Tibial nerve (tissue), 4 donors: ENCODE measurements at regions not wholly inside any gene's neighbourhood (a gene's known extent, or its start where the extent isn't known, plus 50 kb on each side); places are given as distances from the start of the nearest gene placed in this dataset.

Experiments
- DNase-seq, 2 donors: peaks; one replicate each; pipeline ENCODE4 v3.0.0-alpha.2; 2019; ENCODE audit warnings: low spot score in 2 of 2
- H3K27ac ChIP-seq, 4 donors: fragments of 200-600 bp; sonication (generic) in 3 of 4; one replicate each; pipeline ENCODE4 v1.5.1; 2017 to 2019; ENCODE audit warnings: mild to moderate bottlenecking in 1 of 4
- H3K27me3 ChIP-seq, 2 donors: fragments of 200-600 bp; sonication (generic) in 1 of 2; one replicate each; pipeline versions ENCODE4 v1.5.1 to v1.6.0; 2017 to 2019
- H3K36me3 ChIP-seq, 3 donors: fragments of 200-600 bp; sonication (generic); one replicate each; pipeline ENCODE4 v1.5.1; 2018 to 2019
- H3K4me1 ChIP-seq, 4 donors: fragments of 200-600 bp; sonication (generic) in 3 of 4; one replicate each; pipeline ENCODE4 v1.5.1; 2017 to 2019
- H3K4me3 ChIP-seq, 4 donors: fragments of 200-600 bp; sonication (generic) in 3 of 4; one replicate each; pipeline ENCODE4 v1.5.1; 2017 to 2019; ENCODE audit warnings: mild to moderate bottlenecking in 1 of 4, moderate library complexity in 1 of 4
- H3K9me3 ChIP-seq, 4 donors: fragments of 200-600 bp; sonication (generic) in 3 of 4; one replicate each; pipeline ENCODE4 v1.5.1; 2017 to 2019
- EP300 ChIP-seq, 2 donors: sonication (generic); formaldehyde crosslinking; IDR thresholded peaks; one replicate each; pipeline ENCODE4 v1.6.1; 2017; ENCODE audit warnings: antibody characterized with exemption in 2 of 2, mild to moderate bottlenecking in 1 of 2
- POLR2A ChIP-seq, 2 donors: fragments of 450-650 bp; IDR thresholded peaks; one replicate each; pipeline ENCODE4 v1.6.1; 2017; ENCODE audit warnings: antibody characterized with exemption in 2 of 2, mild to moderate bottlenecking in 2 of 2, moderate library complexity in 2 of 2
- WGBS, 2 donors: methylation state at CpG; one replicate each; pipeline ENCODE4 v1.1.5; 2018; 5-methylcytosine and 5-hydroxymethylcytosine counted together
- TF ChIP-seq, protein P1 (sequence below), 5 experiments: fragments of 200-600 bp in 3 of 5; fragments of 450-650 bp in 2 of 5; sonication (generic) in 3 of 5; IDR thresholded peaks; one replicate each; pipeline ENCODE4 v1.5.1; 2016 to 2019; ENCODE audit warnings: antibody characterized with exemption in 5 of 5, mild to moderate bottlenecking in 3 of 5, moderate library complexity in 2 of 5

DNA sequence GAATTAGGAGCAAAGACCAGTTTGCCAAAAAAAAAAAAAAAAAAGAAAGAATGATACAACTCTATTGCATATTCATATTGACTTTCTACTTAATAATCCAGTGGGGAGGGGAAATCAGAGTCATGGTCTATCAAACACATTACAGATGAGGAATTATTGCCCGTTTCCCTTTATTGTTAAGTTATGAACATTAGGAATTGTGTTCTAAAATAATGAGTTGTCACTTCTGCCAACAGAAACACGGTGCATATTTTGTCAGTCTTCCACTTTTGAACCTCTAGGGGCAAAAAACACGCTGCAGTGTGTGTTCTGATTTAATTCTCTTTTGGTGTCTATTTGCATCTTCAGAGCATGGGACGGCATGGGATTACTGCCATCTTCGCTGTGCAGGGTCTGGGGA lies 115.7 kb upstream of the RHOBTB1 start:
- DNase-seq: no peak
- Histone ChIP-seq H3K4me1 (peaks cover 0 to 13% (median 0%) of the 10 kb centered on the region in 4 donors), H3K9me3 (no peaks in the 10 kb centered on the region), H3K27me3 (no peaks in the 10 kb centered on the region), H3K4me3 (no peak overlapping the region), H3K27ac (no peak overlapping the region), H3K36me3 (no peaks in the 10 kb centered on the region)
- 55 to 59% methylated on average over 5 of the region's 5 CpGs for WGBS, 2 donors
- TF ChIP-seq EP300 (IDR thresholded peaks at IDR 0.05): no peak
- TF ChIP-seq POLR2A (IDR thresholded peaks at IDR 0.05): no peak
- TF ChIP-seq, protein P1, sequence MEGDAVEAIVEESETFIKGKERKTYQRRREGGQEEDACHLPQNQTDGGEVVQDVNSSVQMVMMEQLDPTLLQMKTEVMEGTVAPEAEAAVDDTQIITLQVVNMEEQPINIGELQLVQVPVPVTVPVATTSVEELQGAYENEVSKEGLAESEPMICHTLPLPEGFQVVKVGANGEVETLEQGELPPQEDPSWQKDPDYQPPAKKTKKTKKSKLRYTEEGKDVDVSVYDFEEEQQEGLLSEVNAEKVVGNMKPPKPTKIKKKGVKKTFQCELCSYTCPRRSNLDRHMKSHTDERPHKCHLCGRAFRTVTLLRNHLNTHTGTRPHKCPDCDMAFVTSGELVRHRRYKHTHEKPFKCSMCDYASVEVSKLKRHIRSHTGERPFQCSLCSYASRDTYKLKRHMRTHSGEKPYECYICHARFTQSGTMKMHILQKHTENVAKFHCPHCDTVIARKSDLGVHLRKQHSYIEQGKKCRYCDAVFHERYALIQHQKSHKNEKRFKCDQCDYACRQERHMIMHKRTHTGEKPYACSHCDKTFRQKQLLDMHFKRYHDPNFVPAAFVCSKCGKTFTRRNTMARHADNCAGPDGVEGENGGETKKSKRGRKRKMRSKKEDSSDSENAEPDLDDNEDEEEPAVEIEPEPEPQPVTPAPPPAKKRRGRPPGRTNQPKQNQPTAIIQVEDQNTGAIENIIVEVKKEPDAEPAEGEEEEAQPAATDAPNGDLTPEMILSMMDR (IDR thresholded peaks at IDR 0.05): no peak

DNA sequence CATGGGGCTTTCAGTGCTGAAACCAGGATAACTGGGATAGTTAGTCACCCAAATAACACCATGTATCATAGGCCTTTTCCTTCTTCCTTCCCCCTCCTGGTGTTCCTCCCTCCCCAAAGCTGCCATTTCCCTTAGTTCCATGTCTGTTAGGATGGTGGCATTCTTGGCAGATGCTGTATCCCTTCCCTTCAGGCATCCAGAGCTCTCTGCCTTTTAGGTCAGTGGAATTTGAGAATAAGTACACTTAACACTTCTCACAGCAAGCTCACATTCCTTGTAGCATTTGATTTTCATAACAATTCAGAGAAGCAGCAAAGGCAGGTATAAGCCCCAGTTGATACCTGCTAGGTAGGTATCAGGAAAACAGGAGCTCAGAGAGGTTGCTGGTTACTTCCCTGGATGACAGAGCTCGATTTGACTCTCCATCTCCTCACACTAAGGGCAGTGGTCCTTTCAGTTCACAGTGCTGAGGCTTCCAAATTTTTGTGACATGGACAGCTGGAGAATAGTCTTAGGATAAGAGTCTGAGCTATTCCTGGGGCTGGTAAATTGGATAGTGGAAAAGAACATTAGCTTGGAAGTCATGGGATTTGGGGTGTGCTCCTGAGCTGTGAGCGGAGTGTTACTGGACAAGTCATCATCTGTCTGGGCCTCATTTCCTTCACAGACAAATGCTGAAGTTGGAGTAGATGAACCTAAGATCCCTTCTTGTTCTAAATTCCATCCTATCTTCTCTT lies 108.7 kb upstream of the RHOBTB1 start:
- Histone ChIP-seq H3K27me3 (no peaks in the 10 kb centered on the region), H3K27ac (no peak overlapping the region), H3K9me3 (no peaks in the 10 kb centered on the region), H3K4me3 (no peak overlapping the region), H3K4me1 (no peaks in the 10 kb centered on the region), H3K36me3 (no peaks in the 10 kb centered on the region)
- TF ChIP-seq EP300 (IDR thresholded peaks at IDR 0.05) (no peak), POLR2A (IDR thresholded peaks at IDR 0.05) (no peak)
- TF ChIP-seq, protein P1 (IDR thresholded peaks at IDR 0.05): no peak
- DNase-seq: no peak
- 80 to 89% methylated on average over 2 of the region's 2 CpGs for WGBS, 2 donors

DNA sequence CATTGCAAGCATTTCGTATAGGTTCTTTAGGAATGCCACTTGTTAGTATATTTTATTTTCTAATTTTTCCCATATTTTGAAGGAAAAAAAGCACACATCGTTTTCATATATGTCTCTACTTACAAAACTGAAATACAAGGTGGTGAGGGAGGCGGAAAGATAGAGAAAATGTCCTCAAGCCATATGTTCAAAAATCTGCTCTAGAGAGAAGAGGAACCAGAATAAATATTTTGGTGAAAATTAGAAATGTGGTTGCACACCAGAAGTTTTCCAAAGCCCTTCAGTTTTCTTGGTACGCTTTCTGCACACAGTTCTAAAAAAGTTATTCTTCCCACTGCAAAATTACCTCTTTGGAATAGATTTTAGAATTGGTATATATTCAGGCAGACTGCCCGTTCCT lies 107.4 kb upstream of the RHOBTB1 start:
- Histone ChIP-seq H3K27ac (no peak overlapping the region), H3K27me3 (no peaks in the 10 kb centered on the region), H3K4me1 (no peaks in the 10 kb centered on the region), H3K36me3 (no peaks in the 10 kb centered on the region), H3K4me3 (no peak overlapping the region), H3K9me3 (no peaks in the 10 kb centered on the region)
- no peak for DNase-seq
- 91 to 94% methylated on average over 5 of the region's 5 CpGs for WGBS, 2 donors
- TF ChIP-seq, protein P1 (IDR thresholded peaks at IDR 0.05): no peak
- TF ChIP-seq POLR2A (IDR thresholded peaks at IDR 0.05) (no peak), EP300 (IDR thresholded peaks at IDR 0.05) (no peak)

DNA sequence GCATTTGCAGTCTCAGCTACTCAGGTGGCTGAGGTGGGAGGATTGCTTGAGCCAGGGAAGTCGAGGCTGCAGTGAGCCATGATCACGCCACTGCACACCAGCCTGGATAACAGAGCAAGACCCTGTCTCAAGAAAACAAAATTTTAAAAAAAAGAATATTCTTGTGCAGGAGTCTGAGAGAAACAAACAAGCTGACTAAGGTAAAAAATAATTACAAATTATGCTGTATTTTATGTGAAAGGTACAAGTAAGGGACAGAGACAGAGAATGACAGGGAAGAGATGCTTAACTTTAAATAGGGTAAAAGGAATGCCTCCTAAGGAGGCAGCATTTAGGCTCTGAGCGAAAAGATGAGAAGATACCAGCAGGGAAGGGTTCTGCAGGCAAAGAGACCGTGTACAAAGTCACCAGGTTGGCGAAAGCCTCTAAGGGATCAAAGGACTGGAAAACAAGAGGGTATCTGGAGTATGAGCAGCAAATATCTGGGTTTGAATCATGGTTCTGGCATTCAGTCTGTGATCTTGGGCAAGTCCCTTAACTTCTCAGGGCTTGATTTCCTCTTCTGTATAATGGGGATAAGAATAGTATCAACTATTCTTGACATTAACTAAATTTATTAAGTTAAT lies 106.2 kb upstream of the RHOBTB1 start:
- Histone ChIP-seq H3K27ac (no peak overlapping the region), H3K27me3 (no peaks in the 10 kb centered on the region), H3K4me1 (no peaks in the 10 kb centered on the region), H3K36me3 (no peaks in the 10 kb centered on the region), H3K9me3 (no peaks in the 10 kb centered on the region), H3K4me3 (no peak overlapping the region)
- 93 to 94% methylated on average over 5 of the region's 5 CpGs for WGBS, 2 donors
- TF ChIP-seq POLR2A (IDR thresholded peaks at IDR 0.05) (no peak), EP300 (IDR thresholded peaks at IDR 0.05) (no peak)
- TF ChIP-seq, protein P1 (IDR thresholded peaks at IDR 0.05): no peak
- DNase-seq: no peak

DNA sequence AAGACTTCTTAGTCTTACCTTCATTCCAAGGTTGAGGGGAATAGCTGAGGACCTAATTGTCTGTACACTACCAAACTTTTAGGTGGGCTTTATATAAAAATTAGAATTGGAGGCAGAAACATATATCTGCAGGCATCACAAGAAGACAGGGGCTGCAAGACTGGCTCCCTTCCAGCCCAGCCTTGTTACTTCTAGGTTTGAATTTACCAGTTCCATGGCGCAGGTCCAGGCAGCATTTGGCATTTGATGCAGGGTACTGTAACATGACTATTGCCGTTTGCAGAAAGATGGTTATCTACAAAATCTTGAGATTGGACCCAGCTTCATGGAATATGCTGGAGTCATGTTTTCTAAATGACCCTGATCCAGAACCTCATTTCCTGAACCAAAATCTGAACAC lies 105.4 kb upstream of the RHOBTB1 start:
- Histone ChIP-seq H3K36me3 (no peaks in the 10 kb centered on the region), H3K4me1 (no peaks in the 10 kb centered on the region), H3K9me3 (no peaks in the 10 kb centered on the region), H3K4me3 (no peak overlapping the region), H3K27ac (no peak overlapping the region), H3K27me3 (no peaks in the 10 kb centered on the region)
- 75 to 76% methylated on average over 2 of the region's 2 CpGs for WGBS, 2 donors
- TF ChIP-seq, protein P1 (IDR thresholded peaks at IDR 0.05): no peak
- TF ChIP-seq EP300 (IDR thresholded peaks at IDR 0.05) (no peak), POLR2A (IDR thresholded peaks at IDR 0.05) (no peak)
- no peak for DNase-seq
